NT2/D1 (cell line): ENCODE measurements at regions not wholly inside any gene's neighbourhood (a gene's known extent, or its start where the extent isn't known, plus 50 kb on each side); places are given as distances from the start of the nearest gene placed in this dataset.

Experiments used
- SUZ12 ChIP-seq: IDR thresholded peaks from 2 replicates; pipeline ENCODE4 v1.6.1; 2011; ENCODE audit not compliant: insufficient read length, insufficient read depth; ENCODE audit errors: extremely low read depth
- YY1 ChIP-seq: IDR thresholded peaks from 2 replicates; pipeline ENCODE4 v1.6.1; 2011; ENCODE audit not compliant: insufficient read length, insufficient read depth
- ZNF274 ChIP-seq: IDR thresholded peaks from 2 replicates; pipeline ENCODE4 v1.6.1; 2011; ENCODE audit warnings: mild to moderate bottlenecking, low read depth, low read length

DNA sequence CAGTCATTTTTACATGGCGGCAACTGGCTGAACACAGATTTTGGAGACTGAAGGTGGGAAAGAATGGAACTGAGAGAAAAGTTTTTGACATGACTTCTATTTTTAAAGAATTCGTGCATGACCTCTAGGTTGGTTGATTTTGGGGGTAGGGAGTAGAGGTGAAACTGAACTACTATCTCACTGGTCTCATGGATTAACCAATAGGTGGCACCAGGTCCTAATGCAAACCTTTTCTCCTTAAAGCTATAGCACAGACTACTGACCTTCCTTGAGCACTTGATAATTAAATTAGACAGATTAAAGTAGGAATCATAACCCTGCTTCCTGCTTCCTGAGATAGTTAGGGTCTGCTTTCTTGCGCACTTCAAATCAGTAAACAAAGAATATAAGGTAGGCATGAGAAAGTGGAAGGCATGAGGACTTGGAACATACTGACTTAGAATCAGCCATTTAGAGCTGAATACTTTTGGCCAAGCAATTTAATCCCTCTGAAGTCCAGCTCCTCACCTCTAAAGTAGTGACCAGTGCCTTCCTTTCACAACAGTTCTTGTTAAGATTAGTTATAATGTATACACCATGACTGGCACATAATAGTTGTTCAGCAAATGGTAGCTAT, 206.0 kb downstream of the CENPF start:
- TF ChIP-seq YY1 (no peak), SUZ12 (no peak), ZNF274 (no peak)
